Fibroblast of mammary gland (primary cell): ENCODE measurements at regions not wholly inside any gene's neighbourhood (a gene's known extent, or its start where the extent isn't known, plus 50 kb on each side); places are given as distances from the start of the nearest gene placed in this dataset.

ENCODE experiments used
- DNase-seq: peaks from one replicate; pipeline ENCODE4 v3.0.0-alpha.2; 2010; ENCODE audit warnings: low read depth
- H3K4me3 ChIP-seq: 2 replicates; pipeline ENCODE4 v1.5.1; 2011; ENCODE audit warnings: low read depth, mild to moderate bottlenecking, low read length, moderate library complexity; ENCODE audit not compliant: control insufficient read depth
- TF ChIP-seq, protein P1 (sequence below): conservative IDR thresholded peaks from 2 replicates; pipeline ENCODE4 v1.5.1; 2011; ENCODE audit warnings: low read depth, low read length, inconsistent platforms; ENCODE audit not compliant: control insufficient read depth, insufficient read depth

DNA sequence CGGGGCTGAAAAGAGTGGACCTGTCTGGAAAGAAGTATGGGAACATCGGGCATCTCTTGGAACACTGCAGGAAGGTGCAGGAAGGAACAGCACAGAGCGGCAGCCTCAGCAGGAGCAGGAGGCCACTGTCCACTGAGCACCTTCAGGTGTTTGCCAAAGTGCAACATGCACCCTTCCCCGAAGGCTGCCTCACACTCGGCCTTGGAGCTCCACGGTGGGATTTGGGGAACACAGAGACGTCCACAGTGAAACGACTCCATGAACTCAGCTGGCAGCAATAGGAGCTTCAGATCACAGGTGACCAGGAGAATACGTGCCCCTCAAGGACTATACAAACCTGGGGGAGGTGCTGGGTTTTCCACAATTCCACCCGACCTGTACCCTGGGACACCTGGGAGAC is 140.3 kb upstream of the RET start:
- TF ChIP-seq, protein P1, sequence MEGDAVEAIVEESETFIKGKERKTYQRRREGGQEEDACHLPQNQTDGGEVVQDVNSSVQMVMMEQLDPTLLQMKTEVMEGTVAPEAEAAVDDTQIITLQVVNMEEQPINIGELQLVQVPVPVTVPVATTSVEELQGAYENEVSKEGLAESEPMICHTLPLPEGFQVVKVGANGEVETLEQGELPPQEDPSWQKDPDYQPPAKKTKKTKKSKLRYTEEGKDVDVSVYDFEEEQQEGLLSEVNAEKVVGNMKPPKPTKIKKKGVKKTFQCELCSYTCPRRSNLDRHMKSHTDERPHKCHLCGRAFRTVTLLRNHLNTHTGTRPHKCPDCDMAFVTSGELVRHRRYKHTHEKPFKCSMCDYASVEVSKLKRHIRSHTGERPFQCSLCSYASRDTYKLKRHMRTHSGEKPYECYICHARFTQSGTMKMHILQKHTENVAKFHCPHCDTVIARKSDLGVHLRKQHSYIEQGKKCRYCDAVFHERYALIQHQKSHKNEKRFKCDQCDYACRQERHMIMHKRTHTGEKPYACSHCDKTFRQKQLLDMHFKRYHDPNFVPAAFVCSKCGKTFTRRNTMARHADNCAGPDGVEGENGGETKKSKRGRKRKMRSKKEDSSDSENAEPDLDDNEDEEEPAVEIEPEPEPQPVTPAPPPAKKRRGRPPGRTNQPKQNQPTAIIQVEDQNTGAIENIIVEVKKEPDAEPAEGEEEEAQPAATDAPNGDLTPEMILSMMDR = no peak
- DNase-seq = no peak
- no peak overlapping the region for H3K4me3 ChIP-seq

DNA sequence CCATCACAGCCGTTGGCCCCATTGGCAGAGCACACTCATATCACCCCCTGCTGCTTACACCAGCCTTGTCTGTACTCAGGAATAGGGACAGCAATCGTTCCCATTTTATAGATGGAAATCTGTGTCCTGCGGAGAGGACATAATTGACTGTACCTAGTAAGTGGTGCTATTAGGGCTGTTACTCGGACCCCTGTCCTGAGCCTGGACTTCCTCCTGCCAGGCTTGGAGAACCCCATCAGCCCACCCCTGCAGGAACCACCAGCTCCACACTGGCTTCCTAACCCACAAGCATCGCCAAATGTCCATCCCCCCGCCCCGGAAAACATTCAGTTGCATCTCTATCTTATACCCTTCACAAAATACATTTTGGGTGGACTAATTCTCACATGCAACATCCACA is 139.8 kb upstream of the RET start:
- TF ChIP-seq, protein P1 = no peak
- H3K4me3 ChIP-seq = no peak overlapping the region
- DNase-seq = no peak

DNA sequence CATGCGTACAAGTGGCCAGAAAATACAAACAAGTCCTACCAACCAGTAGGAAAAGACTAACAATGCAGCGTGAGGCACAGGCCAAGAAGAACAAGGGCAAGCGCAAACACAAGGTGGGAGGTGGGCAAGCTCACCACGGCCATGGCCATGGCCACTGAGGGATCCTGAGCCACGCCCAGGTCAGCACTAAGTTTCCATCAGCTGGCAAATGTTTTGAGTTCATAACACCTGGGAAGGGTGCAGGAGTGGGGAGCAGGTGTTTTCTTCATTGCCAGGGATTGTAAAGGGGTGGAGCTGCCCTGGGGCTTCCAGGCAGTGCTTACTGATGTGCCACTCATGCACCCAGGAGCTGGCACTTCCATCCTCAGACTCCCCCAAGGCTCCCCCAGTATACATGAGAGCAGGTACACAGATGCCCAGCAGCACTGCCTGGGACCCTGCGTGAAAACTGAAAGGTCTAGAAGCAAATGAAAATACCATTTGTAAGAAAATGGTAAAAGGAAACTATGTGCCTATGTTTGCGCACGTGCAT is 139.2 kb upstream of the RET start:
- no peak overlapping the region for H3K4me3 ChIP-seq
- TF ChIP-seq, protein P1 = no peak
- no peak for DNase-seq

DNA sequence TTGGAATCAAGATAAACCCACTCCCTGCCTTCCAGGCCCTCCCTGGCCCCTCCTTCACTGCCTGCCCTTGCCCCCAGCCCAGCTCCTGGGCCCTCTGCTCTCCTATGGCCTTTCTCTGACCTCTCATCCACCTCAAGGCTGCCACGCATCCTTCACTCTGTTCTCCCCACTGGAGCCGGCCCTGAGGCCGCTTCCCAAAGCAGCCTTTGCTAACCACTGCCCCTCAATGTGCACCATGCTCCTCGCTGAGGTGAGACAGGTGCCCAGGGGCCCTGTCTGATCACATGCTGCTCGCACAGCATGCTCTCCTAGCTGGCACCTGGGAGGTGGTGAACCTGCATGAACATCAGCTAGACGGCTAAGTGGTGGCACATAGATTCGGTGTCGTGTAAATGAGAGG is 138.5 kb upstream of the RET start:
- TF ChIP-seq, protein P1 = no peak
- H3K4me3 ChIP-seq = no peak overlapping the region
- no peak for DNase-seq

DNA sequence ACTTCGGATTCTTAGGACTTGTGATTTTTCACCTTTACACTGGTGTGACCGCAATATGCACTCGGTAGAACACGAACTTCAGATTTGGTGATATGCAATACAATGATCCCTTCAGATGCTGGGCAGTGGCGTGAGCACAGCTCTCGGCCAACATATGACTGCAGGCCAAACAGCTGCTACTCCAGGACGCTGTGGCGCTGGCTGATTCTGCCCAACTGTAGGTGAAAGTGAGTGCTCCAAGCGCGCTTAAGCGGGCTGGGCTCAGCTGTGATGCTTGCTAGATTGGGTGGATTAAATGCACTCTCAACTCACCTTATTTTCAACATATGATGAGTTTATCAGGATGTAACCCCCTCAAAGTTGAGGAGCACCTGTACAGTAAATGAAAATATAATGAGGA is 137.6 kb upstream of the RET start:
- no peak overlapping the region for H3K4me3 ChIP-seq
- no peak for DNase-seq
- TF ChIP-seq, protein P1 = no peak

DNA sequence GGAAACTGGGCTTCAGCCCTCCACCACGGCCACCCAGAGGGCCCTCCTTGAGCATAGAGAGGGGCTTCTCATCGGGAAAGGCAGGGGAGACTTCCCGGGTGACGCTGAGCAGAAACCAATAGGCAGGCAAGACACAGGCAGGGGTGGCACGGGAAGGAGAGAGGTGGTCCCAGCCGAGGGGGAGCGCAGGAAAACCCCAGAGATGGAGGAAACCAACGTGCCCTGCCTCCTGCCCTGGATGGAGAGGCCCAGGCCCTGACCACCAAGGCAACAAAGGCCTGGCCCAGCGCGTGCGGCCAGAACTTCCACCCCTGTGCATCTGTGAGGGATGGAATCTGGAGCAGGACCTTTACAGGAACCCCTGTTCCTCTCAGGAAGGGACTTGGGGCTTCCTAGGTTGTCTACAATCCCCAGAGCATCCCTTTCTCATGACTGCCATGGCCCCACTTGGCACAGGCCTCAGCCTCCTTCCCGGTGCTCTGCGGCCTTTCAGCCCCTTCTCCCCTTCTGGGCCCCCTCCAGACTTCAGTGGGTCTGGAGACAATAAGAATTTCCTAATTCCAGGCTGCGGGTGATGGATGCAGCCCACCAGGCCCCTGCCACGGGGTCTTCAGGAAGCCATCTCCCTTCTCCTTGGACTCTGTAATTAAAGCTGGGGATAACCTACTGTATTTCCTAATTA is 137.0 kb upstream of the RET start:
- H3K4me3 ChIP-seq = no peak overlapping the region
- TF ChIP-seq, protein P1 = no peak
- no peak for DNase-seq
